Heart left ventricle (tissue), 16 donors: ENCODE measurements at regions not wholly inside any gene's neighbourhood (a gene's known extent, or its start where the extent isn't known, plus 50 kb on each side); places are given as distances from the start of the nearest gene placed in this dataset.

Experiments used
- ATAC-seq, 4 donors: fragments of 200-7000 bp; cut with Tn5 transposase; one replicate each; pipeline ENCODE4 v1.9.1; 2020 to 2022; ENCODE audit warnings: moderate library complexity in 4 of 4, mild to moderate bottlenecking in 3 of 4, moderate number of reproducible peaks in 1 of 4
- DNase-seq, 5 donors: peaks; one replicate each; pipeline ENCODE4 v3.0.0-alpha.2; 2020
- H3K27ac ChIP-seq, 12 donors: fragments of 200-600 bp; sonication (generic) in 4 of 12; one replicate each; pipeline versions ENCODE4 v1.5.0 to v1.8.0; 2016 to 2022; ENCODE audit warnings: mild to moderate bottlenecking in 2 of 12
- H3K27me3 ChIP-seq, 9 donors: fragments of 200-600 bp; sonication (generic) in 2 of 9; one replicate each; pipeline versions ENCODE4 v1.5.1 to v1.8.0; 2016 to 2022; ENCODE audit warnings: mild to moderate bottlenecking in 3 of 9
- H3K36me3 ChIP-seq, 9 donors: fragments of 200-600 bp; sonication (generic) in 2 of 9; one replicate each; pipeline versions ENCODE4 v1.5.0 to v1.8.0; 2018 to 2022; ENCODE audit warnings: mild to moderate bottlenecking in 2 of 9
- H3K4me1 ChIP-seq, 12 donors: fragments of 200-600 bp; sonication (generic) in 4 of 12; one replicate each; pipeline versions ENCODE4 v1.5.0 to v1.8.0; 2016 to 2022; ENCODE audit warnings: mild to moderate bottlenecking in 3 of 12
- H3K4me3 ChIP-seq, 12 donors: fragments of 200-600 bp; sonication (generic) in 4 of 12; one replicate each; pipeline versions ENCODE4 v1.5.0 to v1.8.0; 2017 to 2022; ENCODE audit warnings: mild to moderate bottlenecking in 9 of 12, moderate library complexity in 4 of 12
- H3K9me3 ChIP-seq, 12 donors: fragments of 200-600 bp; sonication (generic) in 4 of 12; one replicate each; pipeline versions ENCODE4 v1.5.0 to v1.8.0; 2016 to 2022; ENCODE audit warnings: mild to moderate bottlenecking in 1 of 12
- CTCF ChIP-seq, 12 donors: fragments of 200-600 bp; sonication (generic) in 4 of 12; IDR thresholded peaks; one replicate each; pipeline versions ENCODE4 v1.5.0 to v1.8.0; 2018 to 2022; ENCODE audit warnings: antibody characterized with exemption in 12 of 12, mild to moderate bottlenecking in 5 of 12
- POLR2A ChIP-seq, 2 donors: fragments of 450-650 bp; IDR thresholded peaks; one replicate each; pipeline ENCODE4 v1.6.1; 2017; ENCODE audit warnings: antibody characterized with exemption in 2 of 2, mild to moderate bottlenecking in 2 of 2, moderate library complexity in 2 of 2
- whole genome bisulfite sequencing, 4 donors: extraction: QIAGEN DNeasy Blood & Tissue Kit in 2 of 4; methylation state at CpG; one replicate each; pipeline versions ENCODE4 v1.1.5 to v1.1.7; 2013 to 2018; 5-methylcytosine and 5-hydroxymethylcytosine counted together
- intact Hi-C, 10 donors: fragments of 100-400 bp; cut with DNase I; formaldehyde crosslinking; loops; one replicate each; pipeline versions ENCODE4 v1.11.1 to v1.14.2; 2022
- donor health status: ischemic (EF 13 %, LVEDD 7.1; RV severe dilation, severe dysfunction).
- donor health status: healthy with polysubstance abuse.
- donor health status: DM: no; HTN: yes; CAD: no.
- donor health status: DM: no; HTN: no; CAD: no.
- donor health status: ischemic (EF 25% LVEDD 6.9; RV normal size, moderate dysfunction).
- donor health status: ischemic (EF 25% LVEDD 5.7; RV mildly dilated, moderate dysfunction).
- donor health status: healthy.
- donor health status: DM: yes; HTN: yes; CAD: no.
- donor health status: ischemic (EF 35%, LVEDD 5.7; RV mildly dilated, moderate dysfunction).
- donor health status: nonischemic (EF 11% LVEDD 7.7; RV severe dilation, severe dysfunction).
- donor health status: DM: yes; HTN: yes; CAD: no.
- donor health status: PGD.
- donor health status: ischemic (EF 29% LVEDD 5.4; RV normal size, mild dysfunction).
- donor health status: nonischemic (EF 23%, LVEDD 6.1; RV moderate dilation, normal function).

- TF ChIP-seq CTCF (IDR thresholded peaks at IDR 0.05) (no peak), POLR2A (IDR thresholded peaks at IDR 0.05) (no peak)
- no peaks in the 10 kb centered on the region for H3K4me1 ChIP-seq
- no peaks in the 10 kb centered on the region for H3K27me3 ChIP-seq
- no peaks in the 10 kb centered on the region for H3K9me3 ChIP-seq
- no peak overlapping the region for H3K4me3 ChIP-seq
- ATAC-seq, result no peak
- DNase-seq, result no peak
- intact Hi-C loops, result no loop called here
- no peak overlapping the region for H3K27ac ChIP-seq
- H3K36me3 ChIP-seq, result no peaks in the 10 kb centered on the region
Measured at GRCh38 chr4:32180086-32180485, 1459.9 kb downstream of the PCDH7 start.

- TF ChIP-seq POLR2A (IDR thresholded peaks at IDR 0.05) (no peak), CTCF (IDR thresholded peaks at IDR 0.05) (no peak)
- H3K27ac ChIP-seq, result no peak overlapping the region
- H3K36me3 ChIP-seq, result no peaks in the 10 kb centered on the region
- H3K9me3 ChIP-seq, result no peaks in the 10 kb centered on the region
- WGBS, 4 donors, result 41 to 64% (median 45%) methylated on average over 2 of the region's 2 CpGs
- H3K4me1 ChIP-seq, result no peaks in the 10 kb centered on the region
- intact Hi-C loops, result no loop called here
- ATAC-seq, result no peak
- no peak overlapping the region for H3K4me3 ChIP-seq
- DNase-seq, result no peak
- no peaks in the 10 kb centered on the region for H3K27me3 ChIP-seq
Measured at GRCh38 chr4:32184186-32184585, 1464.0 kb downstream of the PCDH7 start.

GRCh38 chr4:32189130-32189529, 1469.0 kb downstream of the PCDH7 start:
- H3K4me1 ChIP-seq, result no peaks in the 10 kb centered on the region
- H3K36me3 ChIP-seq, result no peaks in the 10 kb centered on the region
- ATAC-seq (no peak), DNase-seq (peak in 1 of 5 donors; percentile 37)
- intact Hi-C loops, result no loop called here
- peaks cover 0 to 5% (median 0%) of the 10 kb centered on the region in 12 donors for H3K9me3 ChIP-seq
- TF ChIP-seq POLR2A (IDR thresholded peaks at IDR 0.05) (no peak), CTCF (IDR thresholded peaks at IDR 0.05) (no peak)
- H3K27ac ChIP-seq, result no peak overlapping the region
- no peaks in the 10 kb centered on the region for H3K27me3 ChIP-seq
- 82 to 90% (median 86%) methylated on average over 10 of the region's 10 CpGs for WGBS, 4 donors
- H3K4me3 ChIP-seq, result no peak overlapping the region

GRCh38 chr4:32189788-32190187, 1469.6 kb downstream of the PCDH7 start:
- DNase-seq (peak in 1 of 5 donors; percentile 32), ATAC-seq (no peak)
- Histone ChIP-seq H3K4me1 (no peaks in the 10 kb centered on the region), H3K4me3 (no peak overlapping the region), H3K27me3 (no peaks in the 10 kb centered on the region), H3K9me3 (peaks cover 0 to 5% (median 0%) of the 10 kb centered on the region in 12 donors), H3K36me3 (no peaks in the 10 kb centered on the region), H3K27ac (no peak overlapping the region)
- intact Hi-C loops, result no loop called here
- 83 to 86% (median 85%) methylated on average over 5 of the region's 5 CpGs for WGBS, 4 donors
- TF ChIP-seq POLR2A (IDR thresholded peaks at IDR 0.05) (no peak), CTCF (IDR thresholded peaks at IDR 0.05) (no peak)
